ENCODE measurements at regions not wholly inside any gene's neighbourhood (a gene's known extent, or its start where the extent isn't known, plus 50 kb on each side); places are given as distances from the start of the nearest gene placed in this dataset.

- Histone ChIP-seq H3K36me3 (ENCODE audit: control insufficient read depth in 2 of 2, insufficient read depth in 2 of 2, low read length in 1 of 2) (no peaks in the 10 kb centered on the region), H2AFZ (ENCODE audit: control insufficient read depth, low read depth, low read length) (no peak overlapping the region), H4K20me1 (ENCODE audit: control insufficient read depth, insufficient read depth) (no peaks in the 10 kb centered on the region), H3K9me3 (replicated peaks; ENCODE audit: control insufficient read depth, insufficient read depth, low read length) (no peaks in the 10 kb centered on the region; the same call in 2 of the 3 replicates), H3K4me1 (ENCODE audit: control insufficient read depth, insufficient read depth, low read length) (no peaks in the 10 kb centered on the region), H3K79me2 (ENCODE audit: control insufficient read depth, insufficient read depth, low read length) (no peaks in the 10 kb centered on the region), H3K9ac (ENCODE audit: control insufficient read depth, insufficient read depth, low read length) (no peak overlapping the region), H3K4me3 (no peak overlapping the region), H3K4me2 (ENCODE audit: control insufficient read depth, insufficient read depth) (no peak overlapping the region), H3K27me3 (replicated peaks in 1 of 2; ENCODE audit: control insufficient read depth in 2 of 2, insufficient read depth in 2 of 2, low read length in 1 of 2) (peaks cover 0 to 1% of the 10 kb centered on the region in 2 experiments; a peak in 1 of 4 replicates), H3K27ac (ENCODE audit: control insufficient read depth, insufficient read depth) (no peak overlapping the region)
- FAIRE-seq (no peak), ATAC-seq (no peak), DNase-seq (ENCODE audit: low read depth, low spot score) (no peak)
- TF ChIP-seq E4F1 (IDR thresholded peaks at IDR 0.05; ENCODE audit: borderline replicate concordance, partially characterized antibody) = no peak
- TF ChIP-seq NFIC (IDR thresholded peaks at IDR 0.05; ENCODE audit: low read depth, low read length) = no peak
- TF ChIP-seq SRF (IDR thresholded peaks at IDR 0.05; ENCODE audit: low read depth in 2 of 2, low read length in 2 of 2) = no peak
- TF ChIP-seq, protein P1, sequence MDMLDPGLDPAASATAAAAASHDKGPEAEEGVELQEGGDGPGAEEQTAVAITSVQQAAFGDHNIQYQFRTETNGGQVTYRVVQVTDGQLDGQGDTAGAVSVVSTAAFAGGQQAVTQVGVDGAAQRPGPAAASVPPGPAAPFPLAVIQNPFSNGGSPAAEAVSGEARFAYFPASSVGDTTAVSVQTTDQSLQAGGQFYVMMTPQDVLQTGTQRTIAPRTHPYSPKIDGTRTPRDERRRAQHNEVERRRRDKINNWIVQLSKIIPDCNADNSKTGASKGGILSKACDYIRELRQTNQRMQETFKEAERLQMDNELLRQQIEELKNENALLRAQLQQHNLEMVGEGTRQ (IDR thresholded peaks at IDR 0.05; ENCODE audit: borderline replicate concordance, low read depth, low read length) = no peak
- TF ChIP-seq IKZF2 (IDR thresholded peaks at IDR 0.05) = no peak
- no peak for TF ChIP-seq IRF3 (IDR thresholded peaks at IDR 0.05)
- no peak for TF ChIP-seq TBL1XR1 (IDR thresholded peaks at IDR 0.05; ENCODE audit: low read depth, low read length)
- TF ChIP-seq ATF7 (IDR thresholded peaks at IDR 0.05; ENCODE audit: low read depth) = no peak
- ChIA-PET CTCF (no interaction called here), RAD21 (ENCODE audit: unreplicated experiment) (no interaction called here), SMC1A (ENCODE audit: uncharacterized antibody, unreplicated experiment) (interaction anchor here (1.0 kb wide), 1 partner anchor 15 kb away, joined by 3 read pairs; no protein-coding TSS in a partner anchor), POLR2A (no interaction called here)
- WGBS (ENCODE audit: insufficient coverage, insufficient replicate concordance, low lambda C conversion rate, missing lambda C conversion rate) = 78% methylated on average over 6 of the region's 6 CpGs
- no TSS peak for BruUV-seq (replicated peaks)
- intact Hi-C loops (cut with micrococcal nuclease; ENCODE audit: unreplicated experiment) (no loop called here), in situ Hi-C loops (cut with MboI) (no loop called here)
These were observed 374.3 kb upstream of the CCDC196 start for GRCh38 chr14:66111891-66112290.

All from GM12878 (cell line).